ENCODE measurements at regions not wholly inside any gene's neighbourhood (a gene's known extent, or its start where the extent isn't known, plus 50 kb on each side); places are given as distances from the start of the nearest gene placed in this dataset.

GRCh38 chr11:22460181-22460580 lies 122.0 kb downstream of the SLC17A6 start:
- H3K9me3 ChIP-seq (ENCODE audit: control insufficient read depth, low read length), result no peaks in the 10 kb centered on the region
- no peak overlapping the region for H4K91ac ChIP-seq (ENCODE audit: low read length)
- 86% methylated on average over 2 of the region's 3 CpGs for WGBS
- H3K14ac ChIP-seq (ENCODE audit: low read length in 2 of 2), result no peak overlapping the region
- H2BK5ac ChIP-seq (ENCODE audit: low read depth, low read length, poor library complexity, severe bottlenecking), result no peak overlapping the region
- no peak overlapping the region for H3K23ac ChIP-seq (ENCODE audit: low read length in 2 of 2)
- no peak overlapping the region for H2BK120ac ChIP-seq (ENCODE audit: low read depth, low read length)
- no peak overlapping the region for H2BK15ac ChIP-seq (ENCODE audit: low read depth, poor library complexity, severe bottlenecking)
- no peaks in the 10 kb centered on the region for H3K36me3 ChIP-seq (ENCODE audit: control insufficient read depth in 1 of 2, insufficient read depth in 2 of 2, low read depth in 1 of 2, low read length in 2 of 2)
- H3K4ac ChIP-seq (ENCODE audit: low read depth in 1 of 2, low read length in 2 of 2), result no peak overlapping the region
- peak overlapping the region in 1 of 2 experiments; percentile 3 for H3K4me3 ChIP-seq (ENCODE audit: insufficient read depth in 1 of 2, low read depth in 1 of 2, low read length in 2 of 2)
- H3K18ac ChIP-seq (ENCODE audit: low read depth in 1 of 2, low read length in 2 of 2), result no peak overlapping the region
- no peak overlapping the region for H2AK5ac ChIP-seq (ENCODE audit: low read length, severe bottlenecking)
- H3K27ac ChIP-seq (ENCODE audit: low read length, poor library complexity, severe bottlenecking), result no peak overlapping the region
- H2AFZ ChIP-seq (ENCODE audit: low read depth, low read length), result no peak overlapping the region
- no peaks in the 10 kb centered on the region for H3K4me1 ChIP-seq (ENCODE audit: control insufficient read depth, insufficient read depth, low read depth, low read length)
- no peaks in the 10 kb centered on the region for H3K27me3 ChIP-seq (ENCODE audit: control insufficient read depth in 1 of 2, insufficient read depth in 1 of 2, low read length in 2 of 2)
- H3K79me1 ChIP-seq (replicated peaks; ENCODE audit: low read length, poor library complexity, severe bottlenecking), result no peaks in the 10 kb centered on the region
- no peak overlapping the region for H3K4me2 ChIP-seq (ENCODE audit: low read length, poor library complexity, severe bottlenecking)
- H2BK12ac ChIP-seq (ENCODE audit: low read length in 2 of 2), result no peak overlapping the region
- DNase-seq, result no peak
- no peak overlapping the region for H3K9ac ChIP-seq (ENCODE audit: low read length)
- H4K8ac ChIP-seq (ENCODE audit: low read length), result no peak overlapping the region

GRCh38 chr11:22459048-22459447 lies 120.9 kb downstream of the SLC17A6 start:
- Histone ChIP-seq H3K4ac (ENCODE audit: low read depth in 1 of 2, low read length in 2 of 2) (no peak overlapping the region), H3K23ac (ENCODE audit: low read length in 2 of 2) (no peak overlapping the region), H3K4me3 (ENCODE audit: insufficient read depth in 1 of 2, low read depth in 1 of 2, low read length in 2 of 2) (no peak overlapping the region), H3K36me3 (ENCODE audit: control insufficient read depth in 1 of 2, insufficient read depth in 2 of 2, low read depth in 1 of 2, low read length in 2 of 2) (no peaks in the 10 kb centered on the region), H2BK120ac (ENCODE audit: low read depth, low read length) (no peak overlapping the region), H3K9ac (ENCODE audit: low read length) (no peak overlapping the region), H3K27me3 (ENCODE audit: control insufficient read depth in 1 of 2, insufficient read depth in 1 of 2, low read length in 2 of 2) (no peaks in the 10 kb centered on the region), H2BK15ac (ENCODE audit: low read depth, poor library complexity, severe bottlenecking) (no peak overlapping the region), H3K9me3 (ENCODE audit: control insufficient read depth, low read length) (no peaks in the 10 kb centered on the region), H3K18ac (ENCODE audit: low read depth in 1 of 2, low read length in 2 of 2) (no peak overlapping the region), H4K91ac (ENCODE audit: low read length) (no peak overlapping the region), H2BK12ac (ENCODE audit: low read length in 2 of 2) (no peak overlapping the region), H2AK5ac (ENCODE audit: low read length, severe bottlenecking) (no peak overlapping the region), H3K4me1 (ENCODE audit: control insufficient read depth, insufficient read depth, low read depth, low read length) (no peaks in the 10 kb centered on the region), H2BK5ac (ENCODE audit: low read depth, low read length, poor library complexity, severe bottlenecking) (no peak overlapping the region), H3K27ac (ENCODE audit: low read length, poor library complexity, severe bottlenecking) (no peak overlapping the region), H4K8ac (ENCODE audit: low read length) (no peak overlapping the region), H2AFZ (ENCODE audit: low read depth, low read length) (no peak overlapping the region), H3K4me2 (ENCODE audit: low read length, poor library complexity, severe bottlenecking) (no peak overlapping the region), H3K14ac (ENCODE audit: low read length in 2 of 2) (no peak overlapping the region), H3K79me1 (replicated peaks; ENCODE audit: low read length, poor library complexity, severe bottlenecking) (no peaks in the 10 kb centered on the region)
- peak; percentile 73 for DNase-seq
- WGBS, result 11% methylated on average over 3 of the region's 3 CpGs

GRCh38 chr11:22458161-22458560 lies 120.0 kb downstream of the SLC17A6 start:
- no peak overlapping the region for H2BK12ac ChIP-seq (ENCODE audit: low read length in 2 of 2)
- no peaks in the 10 kb centered on the region for H3K36me3 ChIP-seq (ENCODE audit: control insufficient read depth in 1 of 2, insufficient read depth in 2 of 2, low read depth in 1 of 2, low read length in 2 of 2)
- whole genome bisulfite sequencing, result 57% methylated on average over 2 of the region's 3 CpGs
- no peaks in the 10 kb centered on the region for H3K79me1 ChIP-seq (replicated peaks; ENCODE audit: low read length, poor library complexity, severe bottlenecking)
- H2AK5ac ChIP-seq (ENCODE audit: low read length, severe bottlenecking), result no peak overlapping the region
- no peak overlapping the region for H3K4ac ChIP-seq (ENCODE audit: low read depth in 1 of 2, low read length in 2 of 2)
- H2BK15ac ChIP-seq (ENCODE audit: low read depth, poor library complexity, severe bottlenecking), result no peak overlapping the region
- H3K18ac ChIP-seq (ENCODE audit: low read depth in 1 of 2, low read length in 2 of 2), result no peak overlapping the region
- no peak overlapping the region for H3K9ac ChIP-seq (ENCODE audit: low read length)
- no peaks in the 10 kb centered on the region for H3K27me3 ChIP-seq (ENCODE audit: control insufficient read depth in 1 of 2, insufficient read depth in 1 of 2, low read length in 2 of 2)
- H2BK5ac ChIP-seq (ENCODE audit: low read depth, low read length, poor library complexity, severe bottlenecking), result no peak overlapping the region
- no peaks in the 10 kb centered on the region for H3K9me3 ChIP-seq (ENCODE audit: control insufficient read depth, low read length)
- H3K4me1 ChIP-seq (ENCODE audit: control insufficient read depth, insufficient read depth, low read depth, low read length), result no peaks in the 10 kb centered on the region
- H4K91ac ChIP-seq (ENCODE audit: low read length), result no peak overlapping the region
- no peak overlapping the region for H3K4me2 ChIP-seq (ENCODE audit: low read length, poor library complexity, severe bottlenecking)
- no peak overlapping the region for H3K4me3 ChIP-seq (ENCODE audit: insufficient read depth in 1 of 2, low read depth in 1 of 2, low read length in 2 of 2)
- DNase-seq, result no peak
- no peak overlapping the region for H3K14ac ChIP-seq (ENCODE audit: low read length in 2 of 2)
- H4K8ac ChIP-seq (ENCODE audit: low read length), result no peak overlapping the region
- no peak overlapping the region for H2BK120ac ChIP-seq (ENCODE audit: low read depth, low read length)
- H3K27ac ChIP-seq (ENCODE audit: low read length, poor library complexity, severe bottlenecking), result no peak overlapping the region
- no peak overlapping the region for H3K23ac ChIP-seq (ENCODE audit: low read length in 2 of 2)
- H2AFZ ChIP-seq (ENCODE audit: low read depth, low read length), result no peak overlapping the region

GRCh38 chr11:22456993-22457762 lies 119.0 kb downstream of the SLC17A6 start:
- Histone ChIP-seq H3K4me1 (ENCODE audit: control insufficient read depth, insufficient read depth, low read depth, low read length) (no peaks in the 10 kb centered on the region), H3K18ac (ENCODE audit: low read depth in 1 of 2, low read length in 2 of 2) (no peak overlapping the region), H4K8ac (ENCODE audit: low read length) (no peak overlapping the region), H3K14ac (ENCODE audit: low read length in 2 of 2) (no peak overlapping the region), H3K9me3 (ENCODE audit: control insufficient read depth, low read length) (no peaks in the 10 kb centered on the region), H2AFZ (ENCODE audit: low read depth, low read length) (no peak overlapping the region), H3K36me3 (ENCODE audit: control insufficient read depth in 1 of 2, insufficient read depth in 2 of 2, low read depth in 1 of 2, low read length in 2 of 2) (no peaks in the 10 kb centered on the region), H2BK15ac (ENCODE audit: low read depth, poor library complexity, severe bottlenecking) (no peak overlapping the region), H3K4ac (ENCODE audit: low read depth in 1 of 2, low read length in 2 of 2) (no peak overlapping the region), H3K23ac (ENCODE audit: low read length in 2 of 2) (no peak overlapping the region), H2AK5ac (ENCODE audit: low read length, severe bottlenecking) (no peak overlapping the region), H3K9ac (ENCODE audit: low read length) (no peak overlapping the region), H3K79me1 (replicated peaks; ENCODE audit: low read length, poor library complexity, severe bottlenecking) (no peaks in the 10 kb centered on the region), H2BK5ac (ENCODE audit: low read depth, low read length, poor library complexity, severe bottlenecking) (no peak overlapping the region), H2BK120ac (ENCODE audit: low read depth, low read length) (no peak overlapping the region), H3K4me3 (ENCODE audit: insufficient read depth in 1 of 2, low read depth in 1 of 2, low read length in 2 of 2) (no peak overlapping the region), H3K4me2 (ENCODE audit: low read length, poor library complexity, severe bottlenecking) (no peak overlapping the region), H4K91ac (ENCODE audit: low read length) (no peak overlapping the region), H3K27me3 (ENCODE audit: control insufficient read depth in 1 of 2, insufficient read depth in 1 of 2, low read length in 2 of 2) (no peaks in the 10 kb centered on the region), H3K27ac (ENCODE audit: low read length, poor library complexity, severe bottlenecking) (no peak overlapping the region), H2BK12ac (ENCODE audit: low read length in 2 of 2) (no peak overlapping the region)
- no CpG with 5 or more reads among the region's 1 CpG for WGBS
- no peak for DNase-seq
